Calu3 (cell line): ENCODE measurements at regions not wholly inside any gene's neighbourhood (a gene's known extent, or its start where the extent isn't known, plus 50 kb on each side); places are given as distances from the start of the nearest gene placed in this dataset.

Source experiments
- BruUV-seq: library from RNA; stranded (reverse); fragments of 400-500 nt; replicated peaks from 2 replicates; lab custom pipeline; 2021; lab: Mats Ljungman, UMichigan
- CTCF ChIA-PET: fragments of 300-600 bp; sonication (Branson Sonifier 250); formaldehyde crosslinking; loops from one replicate; lab custom pipeline; 2022; ENCODE audit warnings: antibody characterized with exemption; lab: Charles Lee
- DNase-seq: peaks from one replicate; pipeline ENCODE4 v3.0.0; 2022
- H3K27ac Mint-ChIP-seq: one replicate; pipeline ENCODE4 v1.8.0; 2022; ENCODE audit warnings: mixed read lengths; ENCODE audit not compliant: unreplicated experiment
- H3K27me3 Mint-ChIP-seq: one replicate; pipeline ENCODE4 v1.8.0; 2022; ENCODE audit warnings: mixed read lengths; ENCODE audit not compliant: unreplicated experiment
- H3K36me3 Mint-ChIP-seq: one replicate; pipeline ENCODE4 v1.8.0; 2022; ENCODE audit warnings: mild to moderate bottlenecking, moderate library complexity, mixed read lengths; ENCODE audit not compliant: insufficient read depth, unreplicated experiment
- H3K4me1 Mint-ChIP-seq: one replicate; pipeline ENCODE4 v1.8.0; 2022; ENCODE audit warnings: mild to moderate bottlenecking, low read depth, mixed read lengths; ENCODE audit not compliant: unreplicated experiment
- H3K4me3 Mint-ChIP-seq: one replicate; pipeline ENCODE4 v1.8.0; 2022; ENCODE audit warnings: mild to moderate bottlenecking, low read depth, moderate library complexity, mixed read lengths; ENCODE audit not compliant: unreplicated experiment
- H3K9me3 Mint-ChIP-seq: one replicate; pipeline ENCODE4 v1.8.0; 2022; ENCODE audit warnings: low read depth, mixed read lengths; ENCODE audit not compliant: unreplicated experiment
- CTCF ChIP-seq: fragments of 200-600 bp; IDR thresholded peaks from one replicate; pipeline ENCODE4 v1.8.0; 2022; ENCODE audit warnings: antibody characterized with exemption; ENCODE audit not compliant: unreplicated experiment
- intact Hi-C: fragments of 100-400 bp; cut with micrococcal nuclease; formaldehyde crosslinking; loops from one replicate; pipeline ENCODE4 v1.10.0; 2022; ENCODE audit not compliant: unreplicated experiment

- no peaks in the 10 kb centered on the region for H3K27me3 Mint-ChIP-seq
- CTCF ChIA-PET: no interaction called here
- intact Hi-C loops: no loop called here
- no TSS peak for BruUV-seq
- no peaks in the 10 kb centered on the region for H3K36me3 Mint-ChIP-seq
- no peak for TF ChIP-seq CTCF
- no peaks in the 10 kb centered on the region for H3K4me1 Mint-ChIP-seq
- H3K4me3 Mint-ChIP-seq: no peak overlapping the region
- no peak for DNase-seq
- no peak overlapping the region for H3K27ac Mint-ChIP-seq
- peaks cover 22% of the 10 kb centered on the region for H3K9me3 Mint-ChIP-seq
Observed at GRCh38 chr16:18037051-18037450, 299.5 kb downstream of the NPIPA8 start.

GRCh38 chr16:18024611-18025010 is 311.9 kb downstream of the NPIPA8 start:
- Mint-ChIP-seq H3K27ac (no peak overlapping the region), H3K4me3 (no peak overlapping the region), H3K9me3 (peaks cover 10% of the 10 kb centered on the region), H3K27me3 (no peaks in the 10 kb centered on the region), H3K36me3 (no peaks in the 10 kb centered on the region), H3K4me1 (no peaks in the 10 kb centered on the region)
- DNase-seq: no peak
- intact Hi-C loops: no loop called here
- CTCF ChIA-PET: no interaction called here
- no peak for TF ChIP-seq CTCF
- no TSS peak for BruUV-seq

- BruUV-seq: no TSS peak
- CTCF ChIA-PET: no interaction called here
- no peaks in the 10 kb centered on the region for H3K36me3 Mint-ChIP-seq
Observed at GRCh38 chr16:18018376-18018775, 318.2 kb downstream of the NPIPA8 start.

GRCh38 chr16:18013863-18014262 is 322.7 kb downstream of the NPIPA8 start:
- no TSS peak for BruUV-seq
- Mint-ChIP-seq H3K36me3 (no peaks in the 10 kb centered on the region), H3K4me3 (no peak overlapping the region), H3K9me3 (peaks cover 12% of the 10 kb centered on the region), H3K27ac (no peak overlapping the region), H3K4me1 (no peaks in the 10 kb centered on the region), H3K27me3 (no peaks in the 10 kb centered on the region)
- DNase-seq: no peak
- intact Hi-C loops: no loop called here
- no peak for TF ChIP-seq CTCF
- CTCF ChIA-PET: no interaction called here

More at GRCh38 chr16:18018376-18018775, 318.2 kb downstream of the NPIPA8 start:
- peaks cover 5% of the 10 kb centered on the region for H3K9me3 Mint-ChIP-seq
- no peak overlapping the region for H3K27ac Mint-ChIP-seq
- no peaks in the 10 kb centered on the region for H3K27me3 Mint-ChIP-seq
- no peak overlapping the region for H3K4me3 Mint-ChIP-seq
- DNase-seq: no peak
- TF ChIP-seq CTCF: no peak
- intact Hi-C loops: no loop called here
- H3K4me1 Mint-ChIP-seq: no peaks in the 10 kb centered on the region
